IMR-90 (cell line): ENCODE measurements at regions not wholly inside any gene's neighbourhood (a gene's known extent, or its start where the extent isn't known, plus 50 kb on each side); places are given as distances from the start of the nearest gene placed in this dataset.

ENCODE experiments used
- ATAC-seq: fragments of 200-7000 bp; cut with Tn5 transposase; 2 replicates; pipeline ENCODE4 v1.9.1; 2020; ENCODE audit warnings: low read depth, mild to moderate bottlenecking, moderate library complexity
- BruUV-seq: library from RNA; stranded (reverse); fragments of 400-500 nt; replicated peaks from 2 replicates; lab custom pipeline; 2021; lab: Mats Ljungman, UMichigan
- CTCF ChIA-PET: fragments of 300-600 bp; formaldehyde crosslinking; extraction: SDS; loops from one replicate; lab custom pipeline; 2021; ENCODE audit warnings: antibody characterized with exemption; lab: Yijun Ruan, JAX
- POLR2A ChIA-PET: fragments of 300-600 bp; sonication (Branson Sonifier 250); formaldehyde crosslinking; loops from one replicate; lab custom pipeline; 2022; ENCODE audit warnings: antibody characterized with exemption; ENCODE audit not compliant: unreplicated experiment; lab: Charles Lee
- DNase-seq: peaks from one replicate; pipeline ENCODE4 v3.0.0; 2013
- H2AFZ ChIP-seq: replicated peaks from 2 replicates; pipeline ENCODE3; 2013; ENCODE audit warnings: low read length, mild to moderate bottlenecking; ENCODE audit not compliant: poor library complexity
- H2AK5ac ChIP-seq: 2 replicates; pipeline ENCODE4 v1.6.1; 2013; ENCODE audit warnings: low read depth, low read length, inconsistent platforms
- H2AK9ac ChIP-seq: replicated peaks from 2 replicates; pipeline ENCODE3; 2013; ENCODE audit warnings: mild to moderate bottlenecking, low read depth, low read length, moderate library complexity; ENCODE audit not compliant: poor library complexity
- H2BK120ac ChIP-seq: 2 replicates; pipeline ENCODE4 v1.6.1; 2013; ENCODE audit warnings: low read depth, low read length, inconsistent platforms
- H2BK15ac ChIP-seq: 3 replicates; pipeline ENCODE4 v1.6.1; 2013; ENCODE audit warnings: low read depth, low read length, inconsistent platforms
- H2BK20ac ChIP-seq: 2 replicates; pipeline ENCODE4 v1.6.1; 2013; ENCODE audit warnings: low read depth, mild to moderate bottlenecking, inconsistent platforms, low read length, moderate library complexity
- H2BK5ac ChIP-seq: 2 replicates; pipeline ENCODE4 v1.6.1; 2013; ENCODE audit warnings: mild to moderate bottlenecking, low read depth, low read length, inconsistent platforms; ENCODE audit not compliant: poor library complexity, severe bottlenecking
- H3K14ac ChIP-seq: replicated peaks from 2 replicates; pipeline ENCODE4 v1.6.1; 2013; ENCODE audit warnings: low read depth, low read length, inconsistent platforms
- H3K18ac ChIP-seq: 2 replicates; pipeline ENCODE4 v1.6.1; 2013; ENCODE audit warnings: low read depth, low read length, control low read depth
- H3K23ac ChIP-seq: 2 replicates; pipeline ENCODE4 v1.6.1; 2013; ENCODE audit warnings: low read depth, low read length, inconsistent platforms
- H3K27ac ChIP-seq: 2 replicates; pipeline ENCODE4 v1.5.1; 2013; ENCODE audit warnings: mild to moderate bottlenecking, control low read depth, low read length; ENCODE audit not compliant: insufficient read depth
- H3K27me3 ChIP-seq: 2 replicates; pipeline ENCODE4 v1.6.1; 2013; ENCODE audit warnings: low read length; ENCODE audit not compliant: control insufficient read depth, insufficient read depth
- H3K36me3 ChIP-seq: 2 replicates; pipeline ENCODE4 v1.6.1; 2013; ENCODE audit warnings: low read length, mixed read lengths; ENCODE audit not compliant: control insufficient read depth, insufficient read depth
- H3K4ac ChIP-seq: 2 replicates; pipeline ENCODE4 v1.6.1; 2013; ENCODE audit warnings: low read depth, low read length, inconsistent platforms
- H3K4me1 ChIP-seq: 2 replicates; pipeline ENCODE4 v1.6.1; 2013; ENCODE audit warnings: low read length, mixed read lengths; ENCODE audit not compliant: control insufficient read depth, insufficient read depth
- H3K4me2 ChIP-seq: 2 replicates; pipeline ENCODE4 v1.6.1; 2013; ENCODE audit warnings: low read depth, mild to moderate bottlenecking, control low read depth, low read length, moderate library complexity
- H3K4me3 ChIP-seq: 2 replicates; pipeline ENCODE4 v1.5.1; 2013; ENCODE audit warnings: low read depth, mild to moderate bottlenecking, control low read depth, low read length, moderate library complexity; ENCODE audit not compliant: insufficient read depth
- H3K56ac ChIP-seq: 2 replicates; pipeline ENCODE4 v1.6.1; 2013; ENCODE audit warnings: low read length, inconsistent platforms; ENCODE audit not compliant: insufficient read depth; ENCODE audit errors: extremely low read depth
- H3K79me1 ChIP-seq, 2 experiments: 2 replicates each; pipeline ENCODE4 v1.6.1; 2013; ENCODE audit warnings: low read length in 2 of 2, inconsistent platforms in 1 of 2, low read depth in 1 of 2
- H3K9ac ChIP-seq: 2 replicates; pipeline ENCODE4 v1.6.1; 2013; ENCODE audit warnings: low read depth, low read length, control low read depth
- H3K9me1 ChIP-seq: 2 replicates; pipeline ENCODE4 v1.6.1; 2013; ENCODE audit warnings: low read length, inconsistent platforms; ENCODE audit not compliant: insufficient read depth
- H3K9me3 ChIP-seq: 2 replicates; pipeline ENCODE4 v1.6.1; 2013; ENCODE audit warnings: low read length; ENCODE audit not compliant: control insufficient read depth, insufficient read depth
- H4K20me1 ChIP-seq: 2 replicates; pipeline ENCODE4 v1.6.1; 2013; ENCODE audit warnings: low read length, inconsistent platforms; ENCODE audit not compliant: insufficient read depth
- H4K5ac ChIP-seq: 2 replicates; pipeline ENCODE4 v1.6.1; 2013; ENCODE audit warnings: mild to moderate bottlenecking, low read depth, low read length, control low read depth
- H4K8ac ChIP-seq, 2 experiments: 2 replicates each; pipeline ENCODE4 v1.6.1; 2013; ENCODE audit warnings: low read depth in 2 of 2, low read length in 2 of 2, control low read depth in 1 of 2, inconsistent platforms in 1 of 2
- H4K91ac ChIP-seq: 2 replicates; pipeline ENCODE4 v1.6.1; 2013; ENCODE audit warnings: low read depth, low read length, inconsistent platforms; ENCODE audit not compliant: insufficient read depth
- BHLHE40 ChIP-seq: fragments of 150-350 bp; IDR thresholded peaks from 2 replicates; pipeline ENCODE4 v1.6.1; 2016; ENCODE audit warnings: mild to moderate bottlenecking, low read depth, low read length
- FOS ChIP-seq: fragments of 150-350 bp; IDR thresholded peaks from 2 replicates; pipeline ENCODE4 v1.6.1; 2016; ENCODE audit warnings: low read depth, low read length
- MAFK ChIP-seq: IDR thresholded peaks from 2 replicates; pipeline ENCODE4 v1.6.1; 2012; ENCODE audit warnings: low read depth, low read length, improper control_type of control experiment
- POLR2A ChIP-seq: IDR thresholded peaks from 2 replicates; pipeline ENCODE4 v1.6.1; 2012; ENCODE audit warnings: mild to moderate bottlenecking, low read depth, low read length
- SMC3 ChIP-seq: fragments of 150-350 bp; IDR thresholded peaks from 2 replicates; pipeline ENCODE4 v1.6.1; 2016; ENCODE audit warnings: low read depth, mild to moderate bottlenecking, antibody characterized with exemption, low read length, moderate library complexity
- WGBS, 2 experiments: methylation state at CpG; one replicate each; pipeline versions ENCODE4 v1.1.5 to v1.1.7; 2013; ENCODE audit warnings: missing lambda C conversion rate in 2 of 2; ENCODE audit not compliant: insufficient read length in 1 of 2; ENCODE audit errors: extremely low coverage in 2 of 2; 5-methylcytosine and 5-hydroxymethylcytosine counted together
- dilution Hi-C: fragments of 300-500 bp; cut with HindIII; formaldehyde crosslinking; loops from one replicate; pipeline ENCODE4 v1.14.3; 2018; ENCODE audit warnings: low sequenced_read_pairs; ENCODE audit not compliant: unreplicated experiment
- in situ Hi-C: fragments of 300-500 bp; cut with MboI; formaldehyde crosslinking; loops from 3 replicates; pipeline ENCODE4 v1.14.3; 2019; ENCODE audit warnings: low sequenced_read_pairs, inconsistent platforms, mixed read lengths
- intact Hi-C: fragments of 100-400 bp; cut with micrococcal nuclease; formaldehyde crosslinking; loops from 2 replicates; pipeline ENCODE4 v1.10.0; 2022

GRCh38 chr5:164059471-164059870 is 554.1 kb downstream of the MAT2B start:
- no peak overlapping the region for H2BK15ac ChIP-seq
- no peak overlapping the region for H3K9ac ChIP-seq
- no peak overlapping the region for H3K4ac ChIP-seq
- no peak overlapping the region for H3K18ac ChIP-seq
- no peaks in the 10 kb centered on the region for H3K4me1 ChIP-seq
- WGBS, 2 experiments = no CpG with 5 or more reads among the region's 2 CpGs
- no peaks in the 10 kb centered on the region for H3K79me1 ChIP-seq
- H2AFZ ChIP-seq = no peak overlapping the region
- H3K4me3 ChIP-seq = no peak overlapping the region
- CTCF ChIA-PET = no interaction called here
- H2BK5ac ChIP-seq = no peak overlapping the region
- no peaks in the 10 kb centered on the region for H3K9me1 ChIP-seq
- H3K4me2 ChIP-seq = no peak overlapping the region
- no peaks in the 10 kb centered on the region for H3K36me3 ChIP-seq
- no peaks in the 10 kb centered on the region for H3K27me3 ChIP-seq
- no peak overlapping the region for H3K23ac ChIP-seq
- no peak for TF ChIP-seq POLR2A
- TF ChIP-seq MAFK = no peak
- no peak for TF ChIP-seq FOS
- TF ChIP-seq SMC3 = no peak
- TF ChIP-seq BHLHE40 = no peak
- no peak overlapping the region for H3K14ac ChIP-seq
- in situ Hi-C loops (no loop called here), intact Hi-C loops (loop anchor here (10.0 kb wide), 1 partner anchor 295 kb away; no protein-coding TSS in a partner anchor), dilution Hi-C loops (no loop called here)
- ATAC-seq (no peak), DNase-seq (no peak)
- H4K5ac ChIP-seq = no peak overlapping the region
- H4K8ac ChIP-seq = no peak overlapping the region
- no peak overlapping the region for H4K91ac ChIP-seq
- no peak overlapping the region for H2BK20ac ChIP-seq
- no TSS peak for BruUV-seq
- H3K9me3 ChIP-seq = no peaks in the 10 kb centered on the region
- H4K20me1 ChIP-seq = no peaks in the 10 kb centered on the region
- H2AK9ac ChIP-seq = no peak overlapping the region
- no peak overlapping the region for H3K27ac ChIP-seq
- POLR2A ChIA-PET = no interaction called here
- H2BK120ac ChIP-seq = no peak overlapping the region
- no peak overlapping the region for H3K56ac ChIP-seq
- H2AK5ac ChIP-seq = no peak overlapping the region
